H1 (cell line): ENCODE measurements at regions not wholly inside any gene's neighbourhood (a gene's known extent, or its start where the extent isn't known, plus 50 kb on each side); places are given as distances from the start of the nearest gene placed in this dataset.

Source experiments
- CTCF ChIA-PET: fragments of 300-600 bp; sonication (Branson Sonifier 250); formaldehyde crosslinking; loops from one replicate; lab custom pipeline; 2021; ENCODE audit not compliant: partially characterized antibody; lab: Charles Lee
- POLR2A ChIA-PET: fragments of 300-600 bp; sonication (Branson Sonifier 250); formaldehyde crosslinking; loops from one replicate; lab custom pipeline; 2021; ENCODE audit warnings: inconsistent platforms; ENCODE audit not compliant: partially characterized antibody; lab: Charles Lee
- DNase-seq, 2 experiments: peaks; one replicate each; pipeline versions ENCODE4 v3.0.0 to v3.0.0-alpha.2; 2010 to 2022; ENCODE audit warnings: low spot score in 2 of 2, low read depth in 1 of 2, mixed read lengths in 1 of 2
- FAIRE-seq: peaks from 2 replicates; lab custom pipeline; 2011; peaks lifted over from hg19 to GRCh38; lab: Jason Lieb, UNC
- H2AFZ ChIP-seq: 2 replicates; pipeline ENCODE4 v1.8.1; 2012; ENCODE audit warnings: low read length, inconsistent platforms
- H2AK5ac ChIP-seq: 2 replicates; pipeline ENCODE4 v1.6.1; 2013; ENCODE audit warnings: low read depth, low read length
- H2BK120ac ChIP-seq: replicated peaks from 2 replicates; pipeline ENCODE3; 2013; ENCODE audit warnings: low read depth, low read length, inconsistent platforms
- H2BK12ac ChIP-seq: 2 replicates; pipeline ENCODE4 v1.6.1; 2013; ENCODE audit warnings: low read depth, low read length
- H2BK15ac ChIP-seq: 2 replicates; pipeline ENCODE4 v1.6.1; 2013; ENCODE audit warnings: low read length
- H2BK20ac ChIP-seq: 2 replicates; pipeline ENCODE4 v1.6.1; 2013; ENCODE audit warnings: low read length
- H2BK5ac ChIP-seq: 2 replicates; pipeline ENCODE4 v1.6.1; 2013; ENCODE audit warnings: low read depth, low read length
- H3K14ac ChIP-seq: 2 replicates; pipeline ENCODE4 v1.6.1; 2013; ENCODE audit warnings: inconsistent platforms; ENCODE audit not compliant: insufficient read length
- H3K18ac ChIP-seq: 2 replicates; pipeline ENCODE4 v1.6.1; 2013; ENCODE audit warnings: low read length; ENCODE audit errors: extremely low read depth
- H3K23ac ChIP-seq: 2 replicates; pipeline ENCODE4 v1.6.1; 2013; ENCODE audit warnings: inconsistent platforms; ENCODE audit not compliant: insufficient read length
- H3K23me2 ChIP-seq: 2 replicates; pipeline ENCODE4 v1.6.1; 2013; ENCODE audit warnings: low read depth, low read length
- H3K27ac ChIP-seq: 2 replicates; pipeline ENCODE4 v1.6.1; 2011; ENCODE audit warnings: low read depth, low read length, inconsistent platforms
- H3K27me3 ChIP-seq, 4 experiments: replicated peaks in 1 of 4; 1 replicate in 1 of 4; 2 replicates in 3 of 4; pipeline versions ENCODE4 v1.6.1 to v1.8.1; 2011 to 2013; ENCODE audit warnings: low read length in 3 of 4, mild to moderate bottlenecking in 3 of 4, inconsistent platforms in 2 of 4, mixed read lengths in 2 of 4, moderate library complexity in 1 of 4; ENCODE audit not compliant: control insufficient read depth in 3 of 4, insufficient read depth in 3 of 4; ENCODE audit errors: extremely low read depth in 1 of 4
- H3K36me3 ChIP-seq, 4 experiments: 2 replicates each; pipeline versions ENCODE4 v1.6.1 to v1.8.1; 2011 to 2013; ENCODE audit warnings: mild to moderate bottlenecking in 4 of 4, low read length in 3 of 4, moderate library complexity in 2 of 4, control low read depth in 1 of 4, inconsistent platforms in 1 of 4; ENCODE audit not compliant: insufficient read depth in 4 of 4, control insufficient read depth in 2 of 4
- H3K4ac ChIP-seq: replicated peaks from 2 replicates; pipeline ENCODE3; 2013; ENCODE audit warnings: low read length, low read depth, mixed read lengths, inconsistent platforms; ENCODE audit not compliant: insufficient read length
- H3K4me1 ChIP-seq, 4 experiments: replicated peaks in 1 of 4; 1 replicate in 1 of 4; 2 replicates in 3 of 4; pipeline versions ENCODE4 v1.6.1 to v1.8.1; 2011 to 2013; ENCODE audit warnings: low read length in 3 of 4, inconsistent platforms in 2 of 4, mixed read lengths in 1 of 4; ENCODE audit not compliant: insufficient read depth in 4 of 4, control insufficient read depth in 3 of 4
- H3K4me2 ChIP-seq, 2 experiments: 2 replicates each; pipeline versions ENCODE4 v1.6.1 to v1.8.1; 2011 to 2013; ENCODE audit warnings: low read depth in 2 of 2, low read length in 2 of 2, control low read depth in 1 of 2, inconsistent platforms in 1 of 2, mild to moderate bottlenecking in 1 of 2; ENCODE audit not compliant: insufficient read depth in 1 of 2
- H3K4me3 ChIP-seq, 4 experiments: fragments of 200-600, 300-600 bp in 1 of 4; sonication (generic), shearing (Covaris generic), sonication (Bioruptor Twin) in 1 of 4; 2 replicates each; pipeline versions ENCODE4 v1.5.1 to v1.8.1; 2011 to 2016; ENCODE audit warnings: low read length in 4 of 4, low read depth in 3 of 4, control low read depth in 2 of 4, inconsistent platforms in 2 of 4, mild to moderate bottlenecking in 2 of 4, mixed read lengths in 1 of 4, moderate library complexity in 1 of 4; ENCODE audit not compliant: insufficient read depth in 2 of 4; ENCODE audit errors: extremely low read depth in 1 of 4
- H3K56ac ChIP-seq: replicated peaks from 2 replicates; pipeline ENCODE3; 2013; ENCODE audit warnings: low read depth, mild to moderate bottlenecking, mixed read lengths, low read length, inconsistent platforms; ENCODE audit not compliant: insufficient read length
- H3K79me1 ChIP-seq: 2 replicates; pipeline ENCODE4 v1.6.1; 2013; ENCODE audit warnings: low read depth, low read length, control low read depth
- H3K79me2 ChIP-seq, 2 experiments: 2 replicates each; pipeline versions ENCODE4 v1.6.1 to v1.8.1; 2012 to 2013; ENCODE audit warnings: low read length in 2 of 2, mild to moderate bottlenecking in 2 of 2, inconsistent platforms in 1 of 2; ENCODE audit not compliant: insufficient read depth in 2 of 2, control insufficient read depth in 1 of 2
- H3K9ac ChIP-seq, 4 experiments: replicated peaks in 1 of 4; 1 replicate in 1 of 4; 2 replicates in 3 of 4; pipeline versions ENCODE4 v1.6.1 to v1.8.1; 2011 to 2013; ENCODE audit warnings: low read depth in 3 of 4, low read length in 3 of 4, control low read depth in 2 of 4, mild to moderate bottlenecking in 2 of 4, moderate library complexity in 2 of 4, inconsistent platforms in 1 of 4; ENCODE audit errors: extremely low read depth in 1 of 4
- H3K9me3 ChIP-seq, 2 experiments: 2 replicates each; pipeline versions ENCODE4 v1.6.1 to v1.8.1; 2012 to 2013; ENCODE audit warnings: mild to moderate bottlenecking in 2 of 2, moderate library complexity in 2 of 2, control low read depth in 1 of 2, inconsistent platforms in 1 of 2, low read depth in 1 of 2, low read length in 1 of 2, mixed read lengths in 1 of 2; ENCODE audit not compliant: insufficient read depth in 2 of 2
- H4K20me1 ChIP-seq, 2 experiments: replicated peaks in 1 of 2; 2 replicates each; pipeline versions ENCODE3 to v1.8.1; 2011 to 2013; ENCODE audit warnings: inconsistent platforms in 2 of 2, low read length in 2 of 2, mild to moderate bottlenecking in 1 of 2; ENCODE audit not compliant: insufficient read depth in 2 of 2, control insufficient read depth in 1 of 2
- H4K5ac ChIP-seq: 2 replicates; pipeline ENCODE4 v1.6.1; 2013; ENCODE audit warnings: low read length, low read depth, mixed read lengths, inconsistent platforms; ENCODE audit not compliant: insufficient read length
- H4K8ac ChIP-seq: 2 replicates; pipeline ENCODE4 v1.8.0; 2013; ENCODE audit warnings: mild to moderate bottlenecking, moderate library complexity, low read length, inconsistent platforms; ENCODE audit not compliant: insufficient read depth; ENCODE audit errors: extremely low read depth
- H4K91ac ChIP-seq: replicated peaks from 2 replicates; pipeline ENCODE3; 2013; ENCODE audit warnings: low read length, mixed read lengths, inconsistent platforms; ENCODE audit not compliant: insufficient read length
- ATF2 ChIP-seq: IDR thresholded peaks from 2 replicates; pipeline ENCODE4 v1.6.1; 2012; ENCODE audit warnings: low read length, inconsistent platforms
- BRCA1 ChIP-seq: IDR thresholded peaks from 2 replicates; pipeline ENCODE4 v1.6.1; 2012; ENCODE audit warnings: low read depth, low read length, improper control_type of control experiment
- JUN ChIP-seq: IDR thresholded peaks from 2 replicates; pipeline ENCODE4 v1.6.1; 2011; ENCODE audit warnings: low read depth, mild to moderate bottlenecking, improper control_type of control experiment, low read length
- KDM5A ChIP-seq: fragments of 200-600 bp; IDR thresholded peaks from 2 replicates; pipeline ENCODE4 v1.7.1; 2012; ENCODE audit warnings: mild to moderate bottlenecking, low read length, inconsistent platforms, mixed read lengths
- NRF1 ChIP-seq: IDR thresholded peaks from 2 replicates; pipeline ENCODE4 v1.6.1; 2011; ENCODE audit warnings: mild to moderate bottlenecking, low read depth, low read length, improper control_type of control experiment
- RAD21 ChIP-seq, 2 experiments: IDR thresholded peaks in 1 of 2; conservative IDR thresholded peaks in 1 of 2; 2 replicates each; pipeline ENCODE4 v1.6.1; 2011; ENCODE audit warnings: low read depth in 2 of 2, low read length in 2 of 2, improper control_type of control experiment in 1 of 2, inconsistent platforms in 1 of 2, mild to moderate bottlenecking in 1 of 2, moderate library complexity in 1 of 2
- TAF1 ChIP-seq: IDR thresholded peaks from 2 replicates; pipeline ENCODE4 v1.6.1; 2011; ENCODE audit warnings: mild to moderate bottlenecking, low read depth, low read length
- WGBS, 2 experiments: shearing (Covaris generic) in 1 of 2; methylation state at CpG; one replicate each; pipeline versions ENCODE4 v1.1.6 to v1.1.7; 2013 to 2015; ENCODE audit warnings: low lambda C conversion rate in 2 of 2, mixed read lengths in 2 of 2, inconsistent platforms in 1 of 2, low coverage in 1 of 2, missing lambda C conversion rate in 1 of 2; ENCODE audit not compliant: insufficient replicate concordance in 2 of 2, insufficient coverage in 1 of 2, insufficient read length in 1 of 2; ENCODE audit errors: extremely low coverage in 1 of 2, missing lambda C conversion rate in 1 of 2; 5-methylcytosine and 5-hydroxymethylcytosine counted together

GRCh38 chr2:180337136-180337535 lies 330.0 kb upstream of the CWC22 start:
- H2AFZ ChIP-seq: no peak overlapping the region
- no peaks in the 10 kb centered on the region for H3K23me2 ChIP-seq
- FAIRE-seq (no peak), DNase-seq (no peak)
- no peaks in the 10 kb centered on the region; a peak in 1 of 8 replicates for H3K36me3 ChIP-seq
- no peak overlapping the region for H2BK5ac ChIP-seq
- TF ChIP-seq TAF1: no peak
- TF ChIP-seq KDM5A: no peak
- no peak for TF ChIP-seq RAD21 (IDR thresholded peaks at IDR 0.05 in 1 of 2, conservative IDR thresholded peaks at IDR 0.05 in 1 of 2; ENCODE audit: low read depth in 2 of 2, low read length in 2 of 2)
- no peak for TF ChIP-seq BRCA1
- TF ChIP-seq NRF1: no peak
- no peak for TF ChIP-seq JUN
- no peak for TF ChIP-seq ATF2
- H3K79me2 ChIP-seq: no peaks in the 10 kb centered on the region
- H4K5ac ChIP-seq: no peak overlapping the region
- H3K9me3 ChIP-seq: peaks cover 7 to 30% of the 10 kb centered on the region in 2 experiments
- H4K20me1 ChIP-seq: no peaks in the 10 kb centered on the region
- no peak overlapping the region for H4K8ac ChIP-seq
- ChIA-PET POLR2A (no interaction called here), CTCF (no interaction called here)
- H3K9ac ChIP-seq: no peak overlapping the region
- H2BK20ac ChIP-seq: no peak overlapping the region
- no peak overlapping the region for H4K91ac ChIP-seq
- no peak overlapping the region for H3K4ac ChIP-seq
- no peak overlapping the region for H2AK5ac ChIP-seq
- H3K18ac ChIP-seq: no peak overlapping the region
- no peaks in the 10 kb centered on the region for H3K4me1 ChIP-seq
- no peaks in the 10 kb centered on the region for H3K79me1 ChIP-seq
- no peak overlapping the region for H2BK15ac ChIP-seq
- H2BK12ac ChIP-seq: no peak overlapping the region
- H3K14ac ChIP-seq: no peak overlapping the region
- H3K27me3 ChIP-seq: no peaks in the 10 kb centered on the region
- H3K56ac ChIP-seq: no peak overlapping the region
- no peak overlapping the region for H3K27ac ChIP-seq
- H3K23ac ChIP-seq: no peak overlapping the region
- no peak overlapping the region for H2BK120ac ChIP-seq
- H3K4me3 ChIP-seq: no peak overlapping the region
- no peak overlapping the region for H3K4me2 ChIP-seq
- 89% methylated on average over 3 of the region's 3 CpGs; no CpG with 5 or more reads in 1 of the 2 experiments for WGBS, 2 experiments
